ENCODE measurements at regions not wholly inside any gene's neighbourhood (a gene's known extent, or its start where the extent isn't known, plus 50 kb on each side); places are given as distances from the start of the nearest gene placed in this dataset.

DNA sequence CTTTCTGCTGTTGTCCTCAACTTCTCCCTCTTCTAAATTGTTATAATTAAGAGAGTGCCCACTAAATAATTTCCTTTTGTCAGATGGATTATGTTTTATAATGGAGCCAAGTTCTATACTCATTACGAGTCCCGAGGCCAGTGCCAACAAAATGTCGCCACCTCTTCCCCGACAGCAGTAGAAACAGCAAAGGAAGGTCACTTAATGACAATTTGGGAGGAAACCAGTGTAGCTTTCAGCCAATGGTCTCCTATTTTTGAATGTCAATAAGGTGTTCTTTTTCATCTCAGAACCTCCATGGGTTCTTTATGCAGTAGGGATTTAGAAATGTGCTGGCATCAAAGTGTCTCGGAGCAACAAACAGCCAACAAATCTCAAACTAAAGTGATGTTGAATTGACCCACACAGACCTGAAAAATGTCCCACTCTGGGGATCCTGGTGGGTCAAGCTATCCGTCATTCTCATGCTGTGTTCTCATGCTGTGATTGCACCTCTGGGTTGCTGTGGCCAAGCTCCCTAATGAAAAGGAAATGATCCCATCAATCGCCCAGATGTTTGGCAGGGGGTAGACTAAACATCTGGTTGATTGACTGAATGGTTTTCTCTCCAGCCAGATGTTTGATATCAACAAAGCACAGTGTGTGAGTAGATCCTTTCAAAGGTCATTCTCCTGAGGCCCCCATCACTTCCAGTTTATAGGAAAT, 291.9 kb downstream of the DMAC1 start:
- H3K4me1 Mint-ChIP-seq (ENCODE audit: low read depth, unreplicated experiment), result no peaks in the 10 kb centered on the region
- no peaks in the 10 kb centered on the region for H3K9me3 ChIP-seq (ENCODE audit: insufficient read depth, low read depth, low read length)

DNA sequence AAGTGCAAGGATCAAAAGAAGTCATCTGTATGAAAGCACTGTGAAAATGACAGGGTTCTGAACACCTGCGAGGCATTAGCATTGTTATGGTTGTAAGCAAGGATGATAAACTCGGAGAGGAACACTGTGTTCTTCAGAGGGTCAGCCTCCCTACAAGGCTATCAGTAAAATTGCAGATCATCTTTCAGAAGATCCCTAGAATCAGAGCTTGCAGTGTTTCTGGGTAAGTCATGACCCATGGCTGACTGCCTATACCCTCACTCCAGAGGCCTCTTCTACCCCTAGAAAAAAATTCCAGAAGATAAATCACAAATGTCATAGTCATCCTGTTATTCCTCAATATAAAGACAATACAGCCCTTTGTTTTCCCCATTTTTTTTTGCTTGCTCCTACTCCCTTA, 292.6 kb downstream of the DMAC1 start:
- Mint-ChIP-seq H3K36me3 (ENCODE audit: low read depth, unreplicated experiment) (no peaks in the 10 kb centered on the region), H3K4me1 (ENCODE audit: low read depth, unreplicated experiment) (no peaks in the 10 kb centered on the region), H3K4me3 (ENCODE audit: unreplicated experiment) (no peak overlapping the region), H3K27me3 (ENCODE audit: low read depth, unreplicated experiment) (peaks cover 2% of the 10 kb centered on the region), H3K9me3 (ENCODE audit: unreplicated experiment) (no peaks in the 10 kb centered on the region), H3K27ac (ENCODE audit: unreplicated experiment) (no peak overlapping the region)
- FAIRE-seq, result no peak
- Histone ChIP-seq H3K79me2 (ENCODE audit: insufficient read depth, low read length) (no peaks in the 10 kb centered on the region), H3K9ac (ENCODE audit: low read length) (no peak overlapping the region), H3K4me3 (ENCODE audit: insufficient read depth, low read depth, low read length) (no peak overlapping the region), H3K9me3 (ENCODE audit: insufficient read depth, low read depth, low read length) (no peaks in the 10 kb centered on the region), H4K20me1 (ENCODE audit: insufficient read depth, low read length) (no peaks in the 10 kb centered on the region), H2AFZ (ENCODE audit: low read depth, low read length) (no peak overlapping the region), H3K36me3 (ENCODE audit: insufficient read depth, low read length) (no peaks in the 10 kb centered on the region), H3K27me3 (ENCODE audit: insufficient read depth, low read length) (no peaks in the 10 kb centered on the region), H3K4me1 (ENCODE audit: insufficient read depth, low read length) (no peaks in the 10 kb centered on the region), H3K27ac (ENCODE audit: low read depth, low read length) (no peak overlapping the region), H3K4me2 (ENCODE audit: low read length) (no peak overlapping the region)
- no peak for DNase-seq (ENCODE audit: low read depth)
- TF ChIP-seq, protein P1, sequence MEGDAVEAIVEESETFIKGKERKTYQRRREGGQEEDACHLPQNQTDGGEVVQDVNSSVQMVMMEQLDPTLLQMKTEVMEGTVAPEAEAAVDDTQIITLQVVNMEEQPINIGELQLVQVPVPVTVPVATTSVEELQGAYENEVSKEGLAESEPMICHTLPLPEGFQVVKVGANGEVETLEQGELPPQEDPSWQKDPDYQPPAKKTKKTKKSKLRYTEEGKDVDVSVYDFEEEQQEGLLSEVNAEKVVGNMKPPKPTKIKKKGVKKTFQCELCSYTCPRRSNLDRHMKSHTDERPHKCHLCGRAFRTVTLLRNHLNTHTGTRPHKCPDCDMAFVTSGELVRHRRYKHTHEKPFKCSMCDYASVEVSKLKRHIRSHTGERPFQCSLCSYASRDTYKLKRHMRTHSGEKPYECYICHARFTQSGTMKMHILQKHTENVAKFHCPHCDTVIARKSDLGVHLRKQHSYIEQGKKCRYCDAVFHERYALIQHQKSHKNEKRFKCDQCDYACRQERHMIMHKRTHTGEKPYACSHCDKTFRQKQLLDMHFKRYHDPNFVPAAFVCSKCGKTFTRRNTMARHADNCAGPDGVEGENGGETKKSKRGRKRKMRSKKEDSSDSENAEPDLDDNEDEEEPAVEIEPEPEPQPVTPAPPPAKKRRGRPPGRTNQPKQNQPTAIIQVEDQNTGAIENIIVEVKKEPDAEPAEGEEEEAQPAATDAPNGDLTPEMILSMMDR (IDR thresholded peaks at IDR 0.05; ENCODE audit: insufficient read depth, low read depth, low read length), result no peak
- no peak for TF ChIP-seq EZH2 (IDR thresholded peaks at IDR 0.05; ENCODE audit: insufficient read depth, low read length)

More for the DNA sequence above, 291.9 kb downstream of the DMAC1 start:
- Histone ChIP-seq H4K20me1 (ENCODE audit: insufficient read depth, low read length) (no peaks in the 10 kb centered on the region), H2AFZ (ENCODE audit: low read depth, low read length) (no peak overlapping the region), H3K4me2 (ENCODE audit: low read length) (no peak overlapping the region), H3K27me3 (ENCODE audit: insufficient read depth, low read length) (no peaks in the 10 kb centered on the region), H3K9ac (ENCODE audit: low read length) (no peak overlapping the region), H3K27ac (ENCODE audit: low read depth, low read length) (no peak overlapping the region), H3K36me3 (ENCODE audit: insufficient read depth, low read length) (no peaks in the 10 kb centered on the region), H3K79me2 (ENCODE audit: insufficient read depth, low read length) (no peaks in the 10 kb centered on the region), H3K4me3 (ENCODE audit: insufficient read depth, low read depth, low read length) (no peak overlapping the region), H3K4me1 (ENCODE audit: insufficient read depth, low read length) (no peaks in the 10 kb centered on the region)
- no peak for FAIRE-seq
- H3K36me3 Mint-ChIP-seq (ENCODE audit: low read depth, unreplicated experiment), result no peaks in the 10 kb centered on the region
- TF ChIP-seq, protein P1 (IDR thresholded peaks at IDR 0.05; ENCODE audit: insufficient read depth, low read depth, low read length), result no peak
- no peak for TF ChIP-seq EZH2 (IDR thresholded peaks at IDR 0.05; ENCODE audit: insufficient read depth, low read length)
- no peak overlapping the region for H3K4me3 Mint-ChIP-seq (ENCODE audit: unreplicated experiment)
- no peaks in the 10 kb centered on the region for H3K9me3 Mint-ChIP-seq (ENCODE audit: unreplicated experiment)
- H3K27me3 Mint-ChIP-seq (ENCODE audit: low read depth, unreplicated experiment), result peaks cover 2% of the 10 kb centered on the region
- H3K27ac Mint-ChIP-seq (ENCODE audit: unreplicated experiment), result no peak overlapping the region
- DNase-seq (ENCODE audit: low read depth), result no peak

DNA sequence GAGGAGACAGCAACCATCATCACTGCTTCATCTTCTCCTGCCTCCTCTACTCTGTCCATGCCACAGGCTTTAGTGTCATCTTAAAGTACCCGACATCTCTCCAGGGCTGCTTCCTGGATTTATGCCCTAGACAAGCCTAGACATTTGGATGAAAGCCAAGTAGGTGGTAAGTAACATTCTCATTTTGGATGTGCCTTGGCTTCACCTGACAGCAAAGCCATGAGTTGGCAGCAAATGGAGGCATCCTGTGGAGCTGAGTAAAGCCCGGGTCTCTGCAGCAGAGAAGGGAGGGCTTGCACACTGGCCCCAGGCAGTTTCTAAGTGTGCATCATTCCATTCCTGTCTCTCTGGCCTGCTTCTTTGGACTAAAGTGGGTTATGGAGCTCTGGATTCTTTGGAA, 299.1 kb downstream of the DMAC1 start:
- H3K9me3 ChIP-seq (ENCODE audit: insufficient read depth, low read depth, low read length), result no peaks in the 10 kb centered on the region
- no peaks in the 10 kb centered on the region for H3K36me3 ChIP-seq (ENCODE audit: insufficient read depth, low read length)
- Mint-ChIP-seq H3K36me3 (ENCODE audit: low read depth, unreplicated experiment) (no peaks in the 10 kb centered on the region), H3K27ac (ENCODE audit: unreplicated experiment) (no peak overlapping the region), H3K9me3 (ENCODE audit: unreplicated experiment) (no peaks in the 10 kb centered on the region), H3K4me3 (ENCODE audit: unreplicated experiment) (no peak overlapping the region), H3K27me3 (ENCODE audit: low read depth, unreplicated experiment) (peaks cover 2% of the 10 kb centered on the region), H3K4me1 (ENCODE audit: low read depth, unreplicated experiment) (no peaks in the 10 kb centered on the region)
- H3K27me3 ChIP-seq (ENCODE audit: insufficient read depth, low read length), result no peaks in the 10 kb centered on the region
- DNase-seq (ENCODE audit: low read depth), result no peak
- no peak overlapping the region for H3K4me2 ChIP-seq (ENCODE audit: low read length)
- no peaks in the 10 kb centered on the region for H3K4me1 ChIP-seq (ENCODE audit: insufficient read depth, low read length)
- no peaks in the 10 kb centered on the region for H3K79me2 ChIP-seq (ENCODE audit: insufficient read depth, low read length)
- H4K20me1 ChIP-seq (ENCODE audit: insufficient read depth, low read length), result no peaks in the 10 kb centered on the region
- H3K27ac ChIP-seq (ENCODE audit: low read depth, low read length), result no peak overlapping the region
- no peak overlapping the region for H2AFZ ChIP-seq (ENCODE audit: low read depth, low read length)
- TF ChIP-seq, protein P1 (IDR thresholded peaks at IDR 0.05; ENCODE audit: insufficient read depth, low read depth, low read length), result no peak
- TF ChIP-seq EZH2 (IDR thresholded peaks at IDR 0.05; ENCODE audit: insufficient read depth, low read length), result no peak
- FAIRE-seq, result no peak
- H3K9ac ChIP-seq (ENCODE audit: low read length), result no peak overlapping the region
- H3K4me3 ChIP-seq (ENCODE audit: insufficient read depth, low read depth, low read length), result no peak overlapping the region

Data from astrocyte (in vitro differentiated cells and primary cell).